Smooth muscle cell (in vitro differentiated cells): ENCODE measurements at regions not wholly inside any gene's neighbourhood (a gene's known extent, or its start where the extent isn't known, plus 50 kb on each side); places are given as distances from the start of the nearest gene placed in this dataset.

Experiments used
- DNase-seq: peaks from one replicate; lab custom pipeline; 2025; ENCODE audit not compliant: unreplicated experiment; lab: John Stamatoyannopoulos, UW
- H2AFZ ChIP-seq: fragments of 200-600 bp; sonication (generic); 2 replicates; pipeline ENCODE4 v1.6.0; 2016; ENCODE audit warnings: antibody characterized with exemption, low read depth, mild to moderate bottlenecking
- H3F3A ChIP-seq: fragments of 200-600 bp; sonication (generic); 2 replicates; pipeline ENCODE4 v1.6.0; 2017; ENCODE audit warnings: antibody characterized with exemption, low read depth
- H3K27ac ChIP-seq: fragments of 200-600 bp; sonication (generic); 2 replicates; pipeline ENCODE4 v1.5.1; 2016; ENCODE audit warnings: low read depth, mild to moderate bottlenecking
- H3K27me3 ChIP-seq: fragments of 200-600 bp; sonication (generic); 2 replicates; pipeline ENCODE4 v1.6.1; 2016; ENCODE audit warnings: low read depth, mild to moderate bottlenecking
- H3K36me3 ChIP-seq: fragments of 200-600 bp; sonication (generic); 2 replicates; pipeline ENCODE4 v1.5.1; 2016; ENCODE audit warnings: low read depth
- H3K4me1 ChIP-seq: fragments of 200-600 bp; sonication (generic); 2 replicates; pipeline ENCODE4 v1.5.1; 2016; ENCODE audit warnings: low read depth
- H3K4me2 ChIP-seq: fragments of 200-600 bp; sonication (generic); 2 replicates; pipeline ENCODE4 v1.6.0; 2016; ENCODE audit warnings: mild to moderate bottlenecking
- H3K4me3 ChIP-seq: fragments of 200-600 bp; sonication (generic); 2 replicates; pipeline ENCODE4 v1.5.1; 2016; ENCODE audit warnings: mild to moderate bottlenecking
- H3K79me2 ChIP-seq: fragments of 200-600 bp; sonication (generic); 2 replicates; pipeline ENCODE4 v1.6.0; 2016; ENCODE audit warnings: low read depth, mild to moderate bottlenecking
- H3K9ac ChIP-seq: fragments of 200-600 bp; sonication (generic); 2 replicates; pipeline ENCODE4 v1.6.0; 2016; ENCODE audit warnings: low read depth
- H3K9me3 ChIP-seq: fragments of 200-600 bp; sonication (generic); replicated peaks from 2 replicates; pipeline ENCODE4 v1.5.1; 2016; ENCODE audit warnings: low read depth
- H4K20me1 ChIP-seq: fragments of 200-600 bp; sonication (generic); 2 replicates; pipeline ENCODE4 v1.6.0; 2016; ENCODE audit warnings: low read depth
- CTCF ChIP-seq: fragments of 200-600 bp; sonication (generic); IDR thresholded peaks from 2 replicates; pipeline ENCODE4 v1.5.1; 2017; ENCODE audit warnings: borderline replicate concordance, mild to moderate bottlenecking, antibody characterized with exemption; ENCODE audit not compliant: insufficient read depth, poor library complexity, severe bottlenecking
- WGBS: methylation state at CpG from one replicate; pipeline ENCODE4 v1.1.7; 2016; ENCODE audit warnings: low lambda C conversion rate; 5-methylcytosine and 5-hydroxymethylcytosine counted together

DNA sequence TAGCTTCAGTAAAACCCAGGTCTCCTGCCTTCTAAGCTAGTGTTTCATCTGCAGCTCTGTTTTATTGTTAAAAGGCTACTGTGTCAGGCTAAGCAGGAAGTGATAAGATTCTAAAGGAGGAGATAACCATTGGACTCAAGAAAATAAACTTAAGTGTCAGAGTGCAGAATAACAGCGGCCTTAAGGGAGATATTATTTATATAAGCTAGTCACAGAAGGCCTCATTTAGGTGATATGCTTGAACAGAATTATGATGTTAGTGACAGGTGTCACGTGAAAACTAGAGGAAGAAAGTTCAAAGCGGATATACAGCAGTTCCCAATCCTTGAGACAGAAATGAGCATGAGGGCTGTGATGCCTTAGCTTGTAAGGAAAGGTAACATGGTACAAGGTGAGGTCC lies 373.4 kb downstream of the FOXG1 start:
- Histone ChIP-seq H2AFZ (no peak overlapping the region), H3K79me2 (no peaks in the 10 kb centered on the region), H3K27me3 (no peaks in the 10 kb centered on the region), H3K27ac (no peak overlapping the region), H3K9ac (no peak overlapping the region), H3F3A (no peaks in the 10 kb centered on the region), H4K20me1 (no peaks in the 10 kb centered on the region), H3K4me2 (no peak overlapping the region), H3K4me1 (no peaks in the 10 kb centered on the region), H3K36me3 (no peaks in the 10 kb centered on the region), H3K9me3 (no peaks in the 10 kb centered on the region), H3K4me3 (no peak overlapping the region)
- no peak for DNase-seq
- WGBS: 76% methylated on average over 3 of the region's 3 CpGs
- TF ChIP-seq CTCF: no peak

GRCh38 chr14:29144621-29145020 lies 378.0 kb downstream of the FOXG1 start:
- no peak overlapping the region for H2AFZ ChIP-seq
- no peaks in the 10 kb centered on the region for H3K36me3 ChIP-seq
- WGBS: 63% methylated on average over 2 of the region's 2 CpGs
- no peaks in the 10 kb centered on the region for H4K20me1 ChIP-seq
- no peaks in the 10 kb centered on the region for H3F3A ChIP-seq
- H3K79me2 ChIP-seq: no peaks in the 10 kb centered on the region
- H3K9ac ChIP-seq: no peak overlapping the region
- TF ChIP-seq CTCF: no peak
- no peaks in the 10 kb centered on the region for H3K9me3 ChIP-seq
- H3K4me3 ChIP-seq: no peak overlapping the region
- DNase-seq: no peak
- no peak overlapping the region for H3K27ac ChIP-seq
- H3K4me1 ChIP-seq: no peaks in the 10 kb centered on the region
- H3K27me3 ChIP-seq: no peaks in the 10 kb centered on the region
- H3K4me2 ChIP-seq: no peak overlapping the region

- Histone ChIP-seq H3K79me2 (no peaks in the 10 kb centered on the region), H3K27ac (no peak overlapping the region), H3K4me2 (no peak overlapping the region), H3K36me3 (no peaks in the 10 kb centered on the region), H3K9ac (no peak overlapping the region), H3K9me3 (no peaks in the 10 kb centered on the region), H3K4me3 (no peak overlapping the region), H3F3A (no peaks in the 10 kb centered on the region), H3K4me1 (no peaks in the 10 kb centered on the region), H4K20me1 (no peaks in the 10 kb centered on the region), H3K27me3 (no peaks in the 10 kb centered on the region), H2AFZ (no peak overlapping the region)
- no peak for DNase-seq
- TF ChIP-seq CTCF: no peak
- 60% methylated on average over 2 of the region's 2 CpGs for WGBS
Observed at GRCh38 chr14:29148221-29148620, 381.6 kb downstream of the FOXG1 start.

GRCh38 chr14:29149798-29150197 lies 383.2 kb downstream of the FOXG1 start:
- no peaks in the 10 kb centered on the region for H3K4me1 ChIP-seq
- TF ChIP-seq CTCF: no peak
- no peaks in the 10 kb centered on the region for H3K79me2 ChIP-seq
- H2AFZ ChIP-seq: no peak overlapping the region
- no peak overlapping the region for H3K9ac ChIP-seq
- no peak overlapping the region for H3K27ac ChIP-seq
- H3K27me3 ChIP-seq: no peaks in the 10 kb centered on the region
- H3K36me3 ChIP-seq: no peaks in the 10 kb centered on the region
- H4K20me1 ChIP-seq: no peaks in the 10 kb centered on the region
- no peaks in the 10 kb centered on the region for H3K9me3 ChIP-seq
- no peaks in the 10 kb centered on the region for H3F3A ChIP-seq
- no peak overlapping the region for H3K4me3 ChIP-seq
- no peak overlapping the region for H3K4me2 ChIP-seq
- DNase-seq: no peak
